Right cardiac atrium (tissue), 5 donors: ENCODE measurements at regions not wholly inside any gene's neighbourhood (a gene's known extent, or its start where the extent isn't known, plus 50 kb on each side); places are given as distances from the start of the nearest gene placed in this dataset.

Experiments
- ATAC-seq, 2 donors: fragments of 200-7000 bp; cut with Tn5 transposase; one replicate each; pipeline versions ENCODE4 v1.8.0 to v1.9.1; 2020; ENCODE audit warnings: moderate library complexity in 2 of 2, mild to moderate bottlenecking in 1 of 2
- DNase-seq, 3 donors: peaks; one replicate each; pipeline ENCODE4 v3.0.0-alpha.2; 2020
- H3K27ac ChIP-seq: one replicate; pipeline ENCODE4 v1.5.1; 2013; ENCODE audit warnings: mild to moderate bottlenecking, low read length, control low read depth, moderate library complexity
- H3K27me3 ChIP-seq: one replicate; pipeline ENCODE4 v1.6.1; 2013; ENCODE audit not compliant: control insufficient read depth, insufficient read depth
- H3K4me1 ChIP-seq: one replicate; pipeline ENCODE4 v1.6.1; 2013; ENCODE audit warnings: low read length; ENCODE audit not compliant: control insufficient read depth, insufficient read depth
- H3K4me3 ChIP-seq: one replicate; pipeline ENCODE4 v1.5.1; 2013; ENCODE audit warnings: low read length, control low read depth
- H3K9me3 ChIP-seq: one replicate; pipeline ENCODE4 v1.6.1; 2013; ENCODE audit warnings: low read length; ENCODE audit not compliant: control insufficient read depth
- WGBS: extraction: QIAGEN DNeasy Blood & Tissue Kit; methylation state at CpG from one replicate; pipeline ENCODE4 v1.1.7; 2013; 5-methylcytosine and 5-hydroxymethylcytosine counted together
- intact Hi-C, 4 donors: fragments of 100-400 bp; cut with DNase I; formaldehyde crosslinking; loops; one replicate each; pipeline versions ENCODE4 v1.11.0 to v1.14.0; 2022 to 2023
- donor health status: healthy with polysubstance abuse.
- donor health status: DM: no; HTN: yes; CAD: no.
- donor health status: DM: no; HTN: no; CAD: no.
- donor health status: DM: no; HTN: yes; CAD: no; lungs with severe emphysema.
- donor health status: DM: yes; HTN: yes; CAD: no.

DNA sequence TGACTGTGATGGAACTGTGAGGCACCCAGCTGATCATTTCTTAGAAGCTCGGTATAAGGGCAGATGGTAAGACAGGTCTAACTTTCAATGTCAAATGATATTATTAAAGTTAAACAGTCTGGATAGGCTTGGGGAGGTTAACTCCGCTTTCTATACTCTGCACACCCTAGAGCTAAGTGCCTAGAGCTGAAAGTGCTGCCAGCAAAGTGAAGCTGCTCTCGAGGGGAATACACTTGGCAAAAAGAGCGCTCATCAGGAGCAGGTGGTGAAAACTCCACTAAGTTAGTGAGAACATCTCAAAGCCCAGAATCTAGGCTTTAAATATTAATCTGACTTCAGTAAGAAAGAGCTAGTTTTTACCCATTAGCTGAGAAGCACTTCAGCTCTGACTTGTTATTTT lies 349.6 kb upstream of the SLC30A5 start:
- DNase-seq (no peak), ATAC-seq (no peak)
- no peaks in the 10 kb centered on the region for H3K27me3 ChIP-seq
- no peak overlapping the region for H3K27ac ChIP-seq
- WGBS = 64% methylated on average over 4 of the region's 4 CpGs
- no peaks in the 10 kb centered on the region for H3K9me3 ChIP-seq
- intact Hi-C loops = no loop called here
- peaks cover 2% of the 10 kb centered on the region for H3K4me1 ChIP-seq
- no peak overlapping the region for H3K4me3 ChIP-seq

GRCh38 chr5:68745448-68745847 lies 348.4 kb upstream of the SLC30A5 start:
- Histone ChIP-seq H3K27me3 (no peaks in the 10 kb centered on the region), H3K27ac (no peak overlapping the region), H3K9me3 (no peaks in the 10 kb centered on the region), H3K4me1 (peaks cover 2% of the 10 kb centered on the region), H3K4me3 (no peak overlapping the region)
- intact Hi-C loops = no loop called here
- ATAC-seq = no peak
- no peak for DNase-seq

DNA sequence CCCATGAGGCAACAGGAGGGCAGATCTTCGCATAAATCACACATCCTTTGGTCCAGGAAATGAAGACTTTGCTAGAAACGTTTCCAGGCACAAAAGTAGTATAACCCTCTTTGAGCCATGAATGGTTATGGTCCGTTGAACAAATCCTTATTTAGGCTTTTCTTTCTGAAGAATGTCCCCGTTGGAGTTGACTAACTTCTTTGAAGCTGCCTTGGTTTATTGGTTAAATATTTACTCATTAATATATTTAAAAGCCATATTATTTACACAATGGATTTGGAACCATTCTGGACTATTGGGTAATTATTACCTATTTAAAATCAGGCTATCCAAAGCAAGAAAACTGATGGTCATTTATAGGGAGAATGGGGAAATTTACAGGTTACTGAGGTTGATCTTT lies 347.6 kb upstream of the SLC30A5 start:
- H3K27ac ChIP-seq = no peak overlapping the region
- no peaks in the 10 kb centered on the region for H3K27me3 ChIP-seq
- H3K9me3 ChIP-seq = no peaks in the 10 kb centered on the region
- 75% methylated on average over 4 of the region's 4 CpGs for WGBS
- H3K4me3 ChIP-seq = no peak overlapping the region
- no peak for DNase-seq
- H3K4me1 ChIP-seq = peaks cover 2% of the 10 kb centered on the region
- ATAC-seq = no peak
- intact Hi-C loops = no loop called here

- DNase-seq (no peak), ATAC-seq (no peak)
- intact Hi-C loops = no loop called here
- WGBS = 92% methylated on average over 14 of the region's 14 CpGs
- no peaks in the 10 kb centered on the region for H3K9me3 ChIP-seq
- H3K27ac ChIP-seq = no peak overlapping the region
- H3K4me1 ChIP-seq = peaks cover 2% of the 10 kb centered on the region
- no peaks in the 10 kb centered on the region for H3K27me3 ChIP-seq
- H3K4me3 ChIP-seq = no peak overlapping the region
Measured at GRCh38 chr5:68746643-68747420, 347.0 kb upstream of the SLC30A5 start.

- DNase-seq (no peak), ATAC-seq (no peak)
- WGBS = 91% methylated on average over 4 of the region's 4 CpGs
- H3K9me3 ChIP-seq = no peaks in the 10 kb centered on the region
- H3K27me3 ChIP-seq = no peaks in the 10 kb centered on the region
- intact Hi-C loops = no loop called here
- peaks cover 2% of the 10 kb centered on the region for H3K4me1 ChIP-seq
- no peak overlapping the region for H3K4me3 ChIP-seq
- H3K27ac ChIP-seq = no peak overlapping the region
Measured at GRCh38 chr5:68747521-68747920, 346.3 kb upstream of the SLC30A5 start.

GRCh38 chr5:68748101-68748500 lies 345.7 kb upstream of the SLC30A5 start:
- H3K4me3 ChIP-seq = no peak overlapping the region
- ATAC-seq (no peak), DNase-seq (no peak)
- WGBS = 84% methylated on average over 3 of the region's 3 CpGs
- H3K9me3 ChIP-seq = no peaks in the 10 kb centered on the region
- intact Hi-C loops = no loop called here
- no peaks in the 10 kb centered on the region for H3K27me3 ChIP-seq
- H3K4me1 ChIP-seq = peaks cover 2% of the 10 kb centered on the region
- H3K27ac ChIP-seq = no peak overlapping the region

GRCh38 chr5:68749077-68749476 lies 344.7 kb upstream of the SLC30A5 start:
- no peaks in the 10 kb centered on the region for H3K9me3 ChIP-seq
- no peaks in the 10 kb centered on the region for H3K27me3 ChIP-seq
- intact Hi-C loops = no loop called here
- no peak overlapping the region for H3K4me3 ChIP-seq
- no peak for DNase-seq
- H3K27ac ChIP-seq = no peak overlapping the region
- WGBS = 80% methylated on average over 2 of the region's 2 CpGs
- peaks cover 2% of the 10 kb centered on the region for H3K4me1 ChIP-seq
- ATAC-seq = no peak

GRCh38 chr5:68749631-68750030 lies 344.2 kb upstream of the SLC30A5 start:
- intact Hi-C loops = no loop called here
- Histone ChIP-seq H3K9me3 (no peaks in the 10 kb centered on the region), H3K27me3 (no peaks in the 10 kb centered on the region), H3K4me1 (no peaks in the 10 kb centered on the region), H3K27ac (no peak overlapping the region), H3K4me3 (no peak overlapping the region)
- no peak for ATAC-seq
- WGBS = 87% methylated on average over 4 of the region's 4 CpGs
- DNase-seq = no peak

- 94% methylated on average over 3 of the region's 3 CpGs for WGBS
- intact Hi-C loops = no loop called here
- DNase-seq (no peak), ATAC-seq (no peak)
- no peak overlapping the region for H3K27ac ChIP-seq
- no peak overlapping the region for H3K4me3 ChIP-seq
- H3K27me3 ChIP-seq = no peaks in the 10 kb centered on the region
- no peaks in the 10 kb centered on the region for H3K9me3 ChIP-seq
- no peaks in the 10 kb centered on the region for H3K4me1 ChIP-seq
Measured at GRCh38 chr5:68751661-68752060, 342.2 kb upstream of the SLC30A5 start.

DNA sequence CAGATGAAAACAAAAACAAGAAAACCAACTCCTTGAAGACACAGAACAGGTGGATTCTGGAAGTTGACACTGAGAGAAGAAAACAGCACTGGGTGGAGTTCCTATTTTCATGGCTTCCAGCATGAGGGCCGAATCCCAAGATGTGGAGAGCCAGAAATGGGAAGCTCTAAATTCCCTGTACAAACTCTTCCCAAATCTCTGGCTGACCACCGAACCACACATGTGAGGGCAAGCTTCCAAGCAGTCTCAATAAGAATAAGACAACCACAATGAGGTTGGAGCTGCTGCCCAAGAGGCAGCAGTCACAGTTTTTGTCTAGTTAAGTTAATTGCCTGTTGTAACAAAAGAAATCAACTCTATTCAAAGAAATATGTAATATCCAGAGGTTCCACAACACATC lies 339.3 kb upstream of the SLC30A5 start:
- intact Hi-C loops = no loop called here
- no peak for DNase-seq
- 75% methylated on average over 2 of the region's 2 CpGs for WGBS
- ATAC-seq = no peak
- Histone ChIP-seq H3K4me1 (no peaks in the 10 kb centered on the region), H3K9me3 (no peaks in the 10 kb centered on the region), H3K27ac (no peak overlapping the region), H3K27me3 (no peaks in the 10 kb centered on the region), H3K4me3 (no peak overlapping the region)

DNA sequence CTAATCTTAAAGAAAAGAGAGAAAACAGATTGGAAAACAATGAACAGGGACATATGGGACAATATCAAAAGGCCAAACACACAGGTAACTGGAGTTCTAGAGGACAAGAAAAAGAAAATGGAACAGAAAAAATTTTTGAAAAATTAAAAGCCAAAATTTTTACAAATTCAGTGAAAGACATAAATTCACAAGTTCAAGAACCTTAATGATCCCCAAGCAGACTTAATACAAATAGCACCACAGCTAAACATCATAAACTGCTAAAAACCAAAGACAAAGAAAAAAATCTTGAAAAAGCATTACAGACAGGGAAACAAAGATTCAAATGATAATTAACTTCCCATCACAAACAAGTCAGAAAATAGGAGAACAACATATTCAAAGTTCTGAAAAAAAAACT lies 338.5 kb upstream of the SLC30A5 start:
- H3K4me1 ChIP-seq = no peaks in the 10 kb centered on the region
- intact Hi-C loops = no loop called here
- H3K9me3 ChIP-seq = no peaks in the 10 kb centered on the region
- H3K27ac ChIP-seq = no peak overlapping the region
- no peaks in the 10 kb centered on the region for H3K27me3 ChIP-seq
- no peak for DNase-seq
- no peak overlapping the region for H3K4me3 ChIP-seq
- ATAC-seq = no peak

DNA sequence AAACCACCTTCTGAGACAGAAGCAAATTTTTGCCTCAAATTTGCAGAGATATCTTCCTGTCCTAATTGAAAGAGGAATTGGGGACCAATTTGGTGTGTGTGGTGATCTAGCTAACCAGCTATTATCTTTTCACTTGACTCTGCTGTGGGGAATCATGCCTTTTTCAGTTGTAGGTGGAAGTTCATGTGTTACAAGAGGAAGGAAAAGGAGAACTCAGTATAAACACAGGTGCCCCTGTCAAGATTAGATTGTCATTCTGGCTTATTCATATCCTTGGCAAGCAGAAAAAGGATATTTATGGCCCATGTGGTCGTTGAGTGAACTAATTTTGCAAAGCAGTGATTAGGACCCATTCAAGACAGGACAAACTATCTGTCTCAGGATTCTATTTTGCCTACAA lies 336.8 kb upstream of the SLC30A5 start:
- 11% methylated on average over 1 of the region's 1 CpG for WGBS

More for the DNA sequence above, 336.8 kb upstream of the SLC30A5 start:
- Histone ChIP-seq H3K9me3 (no peaks in the 10 kb centered on the region), H3K4me1 (no peaks in the 10 kb centered on the region), H3K4me3 (no peak overlapping the region), H3K27me3 (no peaks in the 10 kb centered on the region), H3K27ac (no peak overlapping the region)
- intact Hi-C loops = no loop called here
- ATAC-seq = no peak
- no peak for DNase-seq
